Erythroblast (primary cell): ENCODE measurements at regions not wholly inside any gene's neighbourhood (a gene's known extent, or its start where the extent isn't known, plus 50 kb on each side); places are given as distances from the start of the nearest gene placed in this dataset.

Source experiments
- GATA1 ChIP-seq: IDR thresholded peaks from 2 replicates; pipeline ENCODE4 v1.6.1; 2011; ENCODE audit warnings: low read depth, mild to moderate bottlenecking, control low read depth, low read length, moderate library complexity
- POLR2A ChIP-seq: IDR thresholded peaks from 2 replicates; pipeline ENCODE4 v1.6.1; 2011; ENCODE audit warnings: mild to moderate bottlenecking, low read length

DNA sequence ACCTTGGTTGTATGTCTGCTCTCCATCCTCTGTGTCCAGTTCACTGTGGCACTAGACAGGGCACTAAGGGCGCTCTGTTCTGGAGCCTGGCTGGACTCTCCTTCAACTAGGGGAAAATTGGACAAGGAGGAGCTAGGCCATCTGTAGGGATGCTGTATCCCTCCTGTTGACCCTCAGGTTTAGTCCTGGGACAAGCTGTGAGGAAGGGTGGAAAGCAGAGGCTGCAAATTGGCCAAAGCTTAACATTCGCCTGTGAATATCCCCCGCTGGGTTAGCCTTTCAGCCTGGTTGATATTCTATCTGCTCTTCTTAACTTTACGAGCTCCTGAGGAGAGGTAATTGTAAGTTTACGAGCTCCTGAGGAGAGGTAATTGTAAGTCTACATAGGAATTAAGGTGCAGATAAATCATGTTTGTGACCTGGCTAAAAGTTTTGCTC lies 64.4 kb upstream of the ENPEP start:
- TF ChIP-seq POLR2A (no peak), GATA1 (no peak)
